ENCODE measurements at regions not wholly inside any gene's neighbourhood (a gene's known extent, or its start where the extent isn't known, plus 50 kb on each side); places are given as distances from the start of the nearest gene placed in this dataset.

GRCh38 chr2:116141891-116142474 is 1672.5 kb upstream of the DDX18 start:
- FAIRE-seq (no peak), DNase-seq (no peak), ATAC-seq (no peak)
- Histone ChIP-seq H3K27me3 (no peaks in the 10 kb centered on the region), H3K9me3 (no peaks in the 10 kb centered on the region), H3K36me3 (no peaks in the 10 kb centered on the region), H3K27ac (no peak overlapping the region), H3K4me1 (no peaks in the 10 kb centered on the region), H3K4me3 (no peak overlapping the region)
- 76 to 78% methylated on average over 3 of the region's 3 CpGs for WGBS, 2 donors
- no peak for TF ChIP-seq CTCF (IDR thresholded peaks at IDR 0.05)
- intact Hi-C loops (cut with DNase I), result no loop called here

- FAIRE-seq (no peak), ATAC-seq (no peak), DNase-seq (no peak)
- H3K4me1 ChIP-seq, result no peaks in the 10 kb centered on the region
- H3K4me3 ChIP-seq, result no peak overlapping the region
- WGBS, 2 donors, result 43 to 51% methylated on average over 8 of the region's 8 CpGs
- intact Hi-C loops (cut with DNase I), result no loop called here
- no peaks in the 10 kb centered on the region for H3K36me3 ChIP-seq
- no peaks in the 10 kb centered on the region for H3K27me3 ChIP-seq
- H3K27ac ChIP-seq, result no peak overlapping the region
- TF ChIP-seq CTCF (IDR thresholded peaks at IDR 0.05), result no peak
- H3K9me3 ChIP-seq, result no peaks in the 10 kb centered on the region
Observed at GRCh38 chr2:116142644-116143227, 1671.8 kb upstream of the DDX18 start.

GRCh38 chr2:116145031-116145430 is 1669.5 kb upstream of the DDX18 start:
- WGBS, 2 donors, result 69 to 72% methylated on average over 4 of the region's 4 CpGs
- no peaks in the 10 kb centered on the region for H3K4me1 ChIP-seq
- H3K36me3 ChIP-seq, result no peaks in the 10 kb centered on the region
- no peaks in the 10 kb centered on the region for H3K27me3 ChIP-seq
- H3K27ac ChIP-seq, result no peak overlapping the region
- ATAC-seq (no peak), DNase-seq (no peak), FAIRE-seq (no peak)
- H3K4me3 ChIP-seq, result no peak overlapping the region
- H3K9me3 ChIP-seq, result no peaks in the 10 kb centered on the region
- intact Hi-C loops (cut with DNase I), result no loop called here
- TF ChIP-seq CTCF (IDR thresholded peaks at IDR 0.05), result no peak

- no peak overlapping the region for H3K27ac ChIP-seq
- no peaks in the 10 kb centered on the region for H3K27me3 ChIP-seq
- no peaks in the 10 kb centered on the region for H3K9me3 ChIP-seq
- FAIRE-seq (no peak), DNase-seq (no peak), ATAC-seq (no peak)
- no peaks in the 10 kb centered on the region for H3K4me1 ChIP-seq
- no peaks in the 10 kb centered on the region for H3K36me3 ChIP-seq
- H3K4me3 ChIP-seq, result no peak overlapping the region
- intact Hi-C loops (cut with DNase I), result no loop called here
- no peak for TF ChIP-seq CTCF (IDR thresholded peaks at IDR 0.05)
Observed at GRCh38 chr2:116148361-116148760, 1666.1 kb upstream of the DDX18 start.

- intact Hi-C loops (cut with DNase I), result no loop called here
- no peak overlapping the region for H3K4me3 ChIP-seq
- FAIRE-seq, result no peak
- no peak for DNase-seq
- TF ChIP-seq CTCF (IDR thresholded peaks at IDR 0.05), result no peak
- ATAC-seq, result no peak
- WGBS, 2 donors, result 43 to 49% methylated on average over 3 of the region's 3 CpGs
- H3K9me3 ChIP-seq, result no peaks in the 10 kb centered on the region
- H3K36me3 ChIP-seq, result no peaks in the 10 kb centered on the region
- H3K27ac ChIP-seq, result no peak overlapping the region
- no peaks in the 10 kb centered on the region for H3K27me3 ChIP-seq
- H3K4me1 ChIP-seq, result no peaks in the 10 kb centered on the region
Observed at GRCh38 chr2:116153729-116154128, 1660.8 kb upstream of the DDX18 start.

Measured in pancreas (tissue), 10 donors.